DND-41 (cell line): ENCODE measurements at regions not wholly inside any gene's neighbourhood (a gene's known extent, or its start where the extent isn't known, plus 50 kb on each side); places are given as distances from the start of the nearest gene placed in this dataset.

Source experiments
- ATAC-seq: fragments of 200-7000 bp; cut with Tn5 transposase; 3 replicates; pipeline ENCODE4 v1.9.1; 2021; ENCODE audit warnings: low read depth; ENCODE audit not compliant: insufficient read depth
- DNase-seq: peaks from one replicate; pipeline ENCODE4 v3.0.0-alpha.2; 2020
- H2AFZ ChIP-seq: 2 replicates; pipeline ENCODE4 v1.6.0; 2012; ENCODE audit warnings: low read depth, low read length
- H3K27ac ChIP-seq: 2 replicates; pipeline ENCODE4 v1.5.1; 2012; ENCODE audit warnings: low read length, inconsistent platforms
- H3K27me3 ChIP-seq: fragments of 200-600 bp; sonication (generic); 2 replicates; pipeline ENCODE4 v1.6.0; 2012; ENCODE audit warnings: low read length, mild to moderate bottlenecking, inconsistent platforms; ENCODE audit not compliant: insufficient read depth, poor library complexity
- H3K36me3 ChIP-seq: 2 replicates; pipeline ENCODE4 v1.5.1; 2012; ENCODE audit warnings: low read length, inconsistent platforms; ENCODE audit not compliant: insufficient read depth
- H3K4me1 ChIP-seq: 2 replicates; pipeline ENCODE4 v1.5.1; 2012; ENCODE audit warnings: mild to moderate bottlenecking, low read length; ENCODE audit not compliant: insufficient read depth
- H3K4me2 ChIP-seq: 2 replicates; pipeline ENCODE4 v1.6.0; 2012; ENCODE audit warnings: mild to moderate bottlenecking, moderate library complexity, low read length, inconsistent platforms; ENCODE audit not compliant: insufficient read depth
- H3K4me3 ChIP-seq, 2 experiments: fragments of 200-600 bp in 1 of 2; shearing (Covaris generic) in 1 of 2; 2 replicates each; pipeline ENCODE4 v1.5.1; 2012 to 2016; ENCODE audit warnings: inconsistent platforms in 2 of 2, low read length in 2 of 2, mild to moderate bottlenecking in 2 of 2, low read depth in 1 of 2, moderate library complexity in 1 of 2
- H3K79me2 ChIP-seq: 2 replicates; pipeline ENCODE4 v1.6.0; 2012; ENCODE audit warnings: low read length, inconsistent platforms; ENCODE audit not compliant: insufficient read depth
- H3K9ac ChIP-seq: 2 replicates; pipeline ENCODE4 v1.6.0; 2012; ENCODE audit warnings: low read depth, mild to moderate bottlenecking, inconsistent platforms, low read length, moderate library complexity
- H3K9me3 ChIP-seq: 2 replicates; pipeline ENCODE4 v1.5.1; 2012; ENCODE audit warnings: low read length, moderate library complexity, mild to moderate bottlenecking, inconsistent platforms; ENCODE audit not compliant: insufficient read depth, severe bottlenecking
- H4K20me1 ChIP-seq: 2 replicates; pipeline ENCODE4 v1.6.0; 2012; ENCODE audit warnings: low read length; ENCODE audit not compliant: insufficient read depth
- EZH2 ChIP-seq: IDR thresholded peaks from 3 replicates; pipeline ENCODE4 v1.6.1; 2012; ENCODE audit warnings: borderline replicate concordance, low read depth, mild to moderate bottlenecking, moderate library complexity, low read length, inconsistent platforms; ENCODE audit not compliant: severe bottlenecking
- TF ChIP-seq, protein P1 (sequence below): IDR thresholded peaks from 2 replicates; pipeline ENCODE4 v1.5.1; 2012; ENCODE audit warnings: borderline replicate concordance, low read length, moderate library complexity, mild to moderate bottlenecking; ENCODE audit not compliant: poor library complexity, severe bottlenecking; ENCODE audit errors: extremely low read depth

DNA sequence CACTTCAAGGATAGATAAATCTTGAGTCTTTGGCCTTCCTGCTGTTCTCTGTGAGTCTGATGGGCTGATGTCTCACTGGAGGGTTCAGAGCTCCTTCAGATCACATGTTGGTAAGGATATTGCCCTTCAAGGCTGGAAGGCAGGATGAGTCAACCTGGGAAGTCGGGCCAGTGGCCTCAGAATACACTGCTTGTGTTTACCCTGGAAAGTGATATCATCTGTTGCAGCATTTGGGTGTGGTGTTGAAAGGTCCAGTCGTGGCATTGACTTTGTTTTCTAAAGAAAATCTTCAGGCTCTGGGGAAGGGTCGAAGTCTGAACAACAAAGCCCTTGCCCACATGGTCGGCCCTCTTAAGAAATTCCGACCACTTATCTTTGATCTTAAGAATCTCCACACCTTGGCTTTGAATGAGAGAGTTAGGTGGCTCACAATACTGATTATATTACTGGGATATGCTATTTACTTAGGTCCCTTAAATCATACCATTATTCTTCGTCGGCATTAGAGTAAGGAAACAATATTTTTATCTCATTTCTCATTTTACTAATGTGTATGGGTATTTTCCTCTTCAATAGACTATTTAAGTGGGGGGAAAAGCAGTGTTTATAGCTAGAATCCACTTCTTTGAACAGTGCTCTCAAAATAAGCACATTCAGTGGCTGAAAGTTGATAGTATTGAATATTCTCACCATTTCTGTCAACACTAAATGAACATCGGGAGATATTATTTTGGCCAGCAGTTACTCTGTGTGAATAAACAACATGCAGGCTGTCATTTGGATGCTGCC lies 303.9 kb upstream of the RASGRP1 start:
- Histone ChIP-seq H3K27ac (no peak overlapping the region), H3K27me3 (peaks cover 3% of the 10 kb centered on the region), H3K9me3 (no peaks in the 10 kb centered on the region), H3K79me2 (no peaks in the 10 kb centered on the region), H3K4me1 (no peaks in the 10 kb centered on the region), H4K20me1 (no peaks in the 10 kb centered on the region), H2AFZ (no peak overlapping the region), H3K9ac (no peak overlapping the region), H3K36me3 (no peaks in the 10 kb centered on the region), H3K4me2 (no peak overlapping the region), H3K4me3 (no peak overlapping the region)
- no peak for ATAC-seq
- DNase-seq = no peak
- TF ChIP-seq, protein P1, sequence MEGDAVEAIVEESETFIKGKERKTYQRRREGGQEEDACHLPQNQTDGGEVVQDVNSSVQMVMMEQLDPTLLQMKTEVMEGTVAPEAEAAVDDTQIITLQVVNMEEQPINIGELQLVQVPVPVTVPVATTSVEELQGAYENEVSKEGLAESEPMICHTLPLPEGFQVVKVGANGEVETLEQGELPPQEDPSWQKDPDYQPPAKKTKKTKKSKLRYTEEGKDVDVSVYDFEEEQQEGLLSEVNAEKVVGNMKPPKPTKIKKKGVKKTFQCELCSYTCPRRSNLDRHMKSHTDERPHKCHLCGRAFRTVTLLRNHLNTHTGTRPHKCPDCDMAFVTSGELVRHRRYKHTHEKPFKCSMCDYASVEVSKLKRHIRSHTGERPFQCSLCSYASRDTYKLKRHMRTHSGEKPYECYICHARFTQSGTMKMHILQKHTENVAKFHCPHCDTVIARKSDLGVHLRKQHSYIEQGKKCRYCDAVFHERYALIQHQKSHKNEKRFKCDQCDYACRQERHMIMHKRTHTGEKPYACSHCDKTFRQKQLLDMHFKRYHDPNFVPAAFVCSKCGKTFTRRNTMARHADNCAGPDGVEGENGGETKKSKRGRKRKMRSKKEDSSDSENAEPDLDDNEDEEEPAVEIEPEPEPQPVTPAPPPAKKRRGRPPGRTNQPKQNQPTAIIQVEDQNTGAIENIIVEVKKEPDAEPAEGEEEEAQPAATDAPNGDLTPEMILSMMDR = no peak
- no peak for TF ChIP-seq EZH2

DNA sequence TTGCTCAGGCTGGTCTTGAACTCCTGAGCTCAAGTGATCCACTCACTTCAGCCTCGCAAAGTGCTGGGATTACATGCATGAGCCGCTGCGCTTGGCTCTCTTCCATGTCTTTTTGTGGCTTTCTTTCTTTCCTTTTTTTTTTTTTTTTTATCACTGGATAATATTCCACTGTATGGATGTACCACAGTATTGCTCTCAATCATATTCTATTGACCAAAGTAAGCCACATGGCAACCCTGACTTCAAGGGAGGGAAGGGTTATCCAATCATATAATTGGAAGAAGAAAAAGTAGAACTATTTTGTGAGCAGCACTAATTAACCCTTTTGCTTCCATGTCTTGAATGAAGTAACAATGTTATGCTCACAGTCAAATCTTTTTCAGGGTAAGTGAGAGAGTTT lies 307.0 kb upstream of the RASGRP1 start:
- Histone ChIP-seq H3K4me2 (no peak overlapping the region), H3K4me1 (no peaks in the 10 kb centered on the region), H3K4me3 (no peak overlapping the region), H3K9ac (no peak overlapping the region), H3K27ac (no peak overlapping the region), H4K20me1 (no peaks in the 10 kb centered on the region), H3K9me3 (no peaks in the 10 kb centered on the region), H3K36me3 (no peaks in the 10 kb centered on the region), H3K27me3 (no peaks in the 10 kb centered on the region), H2AFZ (no peak overlapping the region), H3K79me2 (no peaks in the 10 kb centered on the region)
- no peak for ATAC-seq
- no peak for DNase-seq
- TF ChIP-seq EZH2 = no peak
- TF ChIP-seq, protein P1 = no peak

DNA sequence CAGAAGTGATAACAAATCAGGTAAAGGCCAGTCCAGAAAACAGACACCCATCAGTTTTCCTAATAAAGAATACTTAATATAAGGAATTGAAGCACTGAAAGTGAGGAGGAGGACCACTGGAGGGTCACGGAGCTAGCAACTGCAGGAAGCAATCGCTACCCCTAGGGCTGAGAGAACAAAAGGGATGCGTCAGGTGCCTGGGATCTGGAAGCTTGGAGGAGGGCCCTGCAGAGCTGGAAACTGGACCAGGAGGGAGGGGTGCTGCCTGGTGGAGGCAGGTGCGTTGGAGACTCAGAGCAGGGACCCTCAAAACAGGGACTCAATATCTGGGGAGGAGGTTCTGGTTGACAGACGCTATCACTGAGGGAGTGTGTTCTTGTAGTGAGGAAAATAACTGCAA lies 308.1 kb upstream of the RASGRP1 start:
- Histone ChIP-seq H3K27ac (no peak overlapping the region), H3K9me3 (no peaks in the 10 kb centered on the region), H3K36me3 (no peaks in the 10 kb centered on the region), H3K4me2 (no peak overlapping the region), H3K4me1 (no peaks in the 10 kb centered on the region), H2AFZ (no peak overlapping the region), H3K4me3 (no peak overlapping the region), H3K9ac (no peak overlapping the region), H3K27me3 (no peaks in the 10 kb centered on the region), H3K79me2 (no peaks in the 10 kb centered on the region), H4K20me1 (no peaks in the 10 kb centered on the region)
- ATAC-seq (no peak), DNase-seq (no peak)
- no peak for TF ChIP-seq EZH2
- TF ChIP-seq, protein P1 = no peak

DNA sequence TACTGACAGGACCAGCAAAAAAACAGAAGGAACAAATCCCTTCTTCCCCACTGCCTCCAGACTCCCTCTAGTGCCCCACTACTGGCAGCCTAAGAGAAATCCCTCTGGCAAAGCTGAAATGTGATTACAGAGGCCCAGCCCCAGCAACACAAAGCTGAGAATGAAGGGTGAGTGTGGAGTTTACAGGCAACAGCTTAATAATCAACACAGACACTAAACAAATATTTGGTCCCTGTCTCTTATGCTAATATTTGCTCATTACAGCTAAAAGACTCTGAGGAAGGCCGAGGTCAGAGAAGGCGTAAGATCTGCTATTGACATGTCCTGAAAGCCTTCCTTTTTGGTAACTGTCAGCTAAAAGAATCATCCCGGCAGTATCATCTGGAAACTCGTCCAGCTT lies 308.5 kb upstream of the RASGRP1 start:
- Histone ChIP-seq H3K9me3 (no peaks in the 10 kb centered on the region), H3K9ac (no peak overlapping the region), H3K36me3 (no peaks in the 10 kb centered on the region), H3K4me1 (no peaks in the 10 kb centered on the region), H3K79me2 (no peaks in the 10 kb centered on the region), H4K20me1 (no peaks in the 10 kb centered on the region), H3K27ac (no peak overlapping the region), H3K4me2 (no peak overlapping the region), H3K27me3 (no peaks in the 10 kb centered on the region), H2AFZ (no peak overlapping the region), H3K4me3 (no peak overlapping the region)
- ATAC-seq (no peak), DNase-seq (no peak)
- no peak for TF ChIP-seq EZH2
